ENCODE measurements at regions not wholly inside any gene's neighbourhood (a gene's known extent, or its start where the extent isn't known, plus 50 kb on each side); places are given as distances from the start of the nearest gene placed in this dataset.

- TF ChIP-seq, protein P1, sequence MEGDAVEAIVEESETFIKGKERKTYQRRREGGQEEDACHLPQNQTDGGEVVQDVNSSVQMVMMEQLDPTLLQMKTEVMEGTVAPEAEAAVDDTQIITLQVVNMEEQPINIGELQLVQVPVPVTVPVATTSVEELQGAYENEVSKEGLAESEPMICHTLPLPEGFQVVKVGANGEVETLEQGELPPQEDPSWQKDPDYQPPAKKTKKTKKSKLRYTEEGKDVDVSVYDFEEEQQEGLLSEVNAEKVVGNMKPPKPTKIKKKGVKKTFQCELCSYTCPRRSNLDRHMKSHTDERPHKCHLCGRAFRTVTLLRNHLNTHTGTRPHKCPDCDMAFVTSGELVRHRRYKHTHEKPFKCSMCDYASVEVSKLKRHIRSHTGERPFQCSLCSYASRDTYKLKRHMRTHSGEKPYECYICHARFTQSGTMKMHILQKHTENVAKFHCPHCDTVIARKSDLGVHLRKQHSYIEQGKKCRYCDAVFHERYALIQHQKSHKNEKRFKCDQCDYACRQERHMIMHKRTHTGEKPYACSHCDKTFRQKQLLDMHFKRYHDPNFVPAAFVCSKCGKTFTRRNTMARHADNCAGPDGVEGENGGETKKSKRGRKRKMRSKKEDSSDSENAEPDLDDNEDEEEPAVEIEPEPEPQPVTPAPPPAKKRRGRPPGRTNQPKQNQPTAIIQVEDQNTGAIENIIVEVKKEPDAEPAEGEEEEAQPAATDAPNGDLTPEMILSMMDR (conservative IDR thresholded peaks at IDR 0.05), result no peak
- TF ChIP-seq ZFX (IDR thresholded peaks at IDR 0.05), result no peak
These were observed 401.2 kb upstream of the C2CD4B start for GRCh38 chr15:62566248-62566647.
